OCI-LY1 (cell line): ENCODE measurements at regions not wholly inside any gene's neighbourhood (a gene's known extent, or its start where the extent isn't known, plus 50 kb on each side); places are given as distances from the start of the nearest gene placed in this dataset.

ENCODE experiments used
- EZH2 ChIP-seq: fragments of 200-600 bp; sonication (generic), shearing (Covaris generic); IDR thresholded peaks from 2 replicates; pipeline ENCODE4 v1.8.0; 2017; ENCODE audit warnings: borderline replicate concordance, mixed run types, mild to moderate bottlenecking, antibody characterized with exemption, low read length, moderate library complexity, mixed read lengths
- TF ChIP-seq, protein P1 (sequence below): fragments of 200-600 bp; sonication (generic), shearing (Covaris generic); IDR thresholded peaks from 2 replicates; pipeline ENCODE4 v1.5.1; 2017; ENCODE audit warnings: mild to moderate bottlenecking, antibody characterized with exemption, low read length, moderate library complexity, mixed read lengths

DNA sequence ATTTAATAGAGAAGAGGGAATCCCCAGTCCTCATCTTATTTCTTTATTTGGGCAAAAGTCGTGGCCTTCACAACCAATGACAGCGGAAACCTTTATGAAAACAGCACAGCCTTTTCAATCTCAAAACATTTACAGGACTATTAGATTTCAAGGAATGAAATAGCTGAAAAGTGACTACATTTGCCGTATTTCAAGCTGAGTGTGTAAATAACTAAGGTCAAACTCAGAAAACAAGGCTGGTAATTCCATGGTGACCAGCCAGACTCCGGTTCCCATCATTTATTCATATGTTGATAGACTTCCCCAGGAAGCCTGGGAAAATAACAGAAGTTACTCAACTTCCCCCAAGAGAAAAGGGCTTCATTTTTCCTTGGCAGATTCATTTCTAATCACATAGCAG is 457.3 kb upstream of the NFE2L3 start:
- TF ChIP-seq, protein P1, sequence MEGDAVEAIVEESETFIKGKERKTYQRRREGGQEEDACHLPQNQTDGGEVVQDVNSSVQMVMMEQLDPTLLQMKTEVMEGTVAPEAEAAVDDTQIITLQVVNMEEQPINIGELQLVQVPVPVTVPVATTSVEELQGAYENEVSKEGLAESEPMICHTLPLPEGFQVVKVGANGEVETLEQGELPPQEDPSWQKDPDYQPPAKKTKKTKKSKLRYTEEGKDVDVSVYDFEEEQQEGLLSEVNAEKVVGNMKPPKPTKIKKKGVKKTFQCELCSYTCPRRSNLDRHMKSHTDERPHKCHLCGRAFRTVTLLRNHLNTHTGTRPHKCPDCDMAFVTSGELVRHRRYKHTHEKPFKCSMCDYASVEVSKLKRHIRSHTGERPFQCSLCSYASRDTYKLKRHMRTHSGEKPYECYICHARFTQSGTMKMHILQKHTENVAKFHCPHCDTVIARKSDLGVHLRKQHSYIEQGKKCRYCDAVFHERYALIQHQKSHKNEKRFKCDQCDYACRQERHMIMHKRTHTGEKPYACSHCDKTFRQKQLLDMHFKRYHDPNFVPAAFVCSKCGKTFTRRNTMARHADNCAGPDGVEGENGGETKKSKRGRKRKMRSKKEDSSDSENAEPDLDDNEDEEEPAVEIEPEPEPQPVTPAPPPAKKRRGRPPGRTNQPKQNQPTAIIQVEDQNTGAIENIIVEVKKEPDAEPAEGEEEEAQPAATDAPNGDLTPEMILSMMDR: no peak
- TF ChIP-seq EZH2: no peak
